KG1 (cell line): ENCODE measurements at regions not wholly inside any gene's neighbourhood (a gene's known extent, or its start where the extent isn't known, plus 50 kb on each side); places are given as distances from the start of the nearest gene placed in this dataset.
"Not testable (repeated sequence)": the region's sequence is repeated elsewhere in the genome, so short reads cannot be mapped to it uniquely, and the experiment has no call there.

Experiments
- DNase-seq: peaks from one replicate; lab custom pipeline; 2025; lab: John Stamatoyannopoulos, UW

DNA sequence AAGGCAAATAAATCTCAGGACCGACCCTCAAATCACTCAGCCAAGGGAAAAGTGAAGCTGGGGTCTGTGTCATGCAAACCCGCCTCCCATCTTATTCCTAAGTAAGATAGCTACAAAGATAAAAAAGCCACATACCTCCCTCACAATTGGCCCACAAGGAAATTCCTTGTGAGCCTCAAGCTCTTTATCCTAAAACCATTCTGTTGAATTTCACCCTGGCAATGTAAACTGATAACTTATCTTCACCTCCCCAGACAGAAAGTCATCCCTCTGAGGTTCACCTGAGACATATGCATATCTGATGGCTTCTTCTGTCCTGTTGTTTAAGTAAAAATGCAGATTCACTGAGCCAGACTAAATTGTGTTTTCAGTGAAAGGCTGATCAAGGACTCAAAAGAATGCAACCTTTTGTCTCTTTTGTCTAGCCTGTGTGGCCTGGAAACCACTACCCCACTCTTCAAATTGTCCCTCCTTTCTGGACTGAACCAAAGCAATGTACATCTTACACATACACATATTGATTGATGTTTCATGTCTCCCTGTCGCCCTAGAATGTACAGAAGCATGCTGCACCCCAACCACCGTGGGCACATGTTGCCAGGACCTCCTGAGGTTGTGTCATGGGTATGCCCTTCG is 91.3 kb downstream of the MFAP3L start:
- DNase-seq: no peak

GRCh38 chr4:169933531-169933930 is 92.7 kb downstream of the MFAP3L start:
- DNase-seq: no peak

- DNase-seq: no peak
Measured at GRCh38 chr4:169931964-169932363, 94.2 kb downstream of the MFAP3L start.

GRCh38 chr4:169930755-169931154 is 95.4 kb downstream of the MFAP3L start:
- not testable (repeated sequence) for DNase-seq

DNA sequence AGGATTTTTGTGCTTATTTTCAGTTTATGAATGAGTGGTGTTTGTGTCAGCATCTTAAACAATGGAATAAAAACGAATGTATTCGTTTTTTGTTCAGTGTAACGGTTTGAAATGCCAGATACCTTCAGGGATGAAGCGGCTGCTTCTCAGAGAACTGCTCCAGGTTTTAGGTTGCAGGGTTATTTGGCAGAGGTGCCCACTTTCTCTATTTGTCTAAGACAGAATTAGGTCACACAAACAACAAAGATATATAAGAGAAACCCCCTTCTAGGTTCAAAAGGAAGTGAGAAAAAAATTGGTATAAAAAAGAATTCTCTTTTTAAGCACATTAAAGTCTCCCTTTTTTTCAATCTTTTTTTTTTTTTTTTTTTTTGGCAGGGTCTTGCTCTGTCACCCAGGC is 98.9 kb downstream of the MFAP3L start:
- DNase-seq: no peak

DNA sequence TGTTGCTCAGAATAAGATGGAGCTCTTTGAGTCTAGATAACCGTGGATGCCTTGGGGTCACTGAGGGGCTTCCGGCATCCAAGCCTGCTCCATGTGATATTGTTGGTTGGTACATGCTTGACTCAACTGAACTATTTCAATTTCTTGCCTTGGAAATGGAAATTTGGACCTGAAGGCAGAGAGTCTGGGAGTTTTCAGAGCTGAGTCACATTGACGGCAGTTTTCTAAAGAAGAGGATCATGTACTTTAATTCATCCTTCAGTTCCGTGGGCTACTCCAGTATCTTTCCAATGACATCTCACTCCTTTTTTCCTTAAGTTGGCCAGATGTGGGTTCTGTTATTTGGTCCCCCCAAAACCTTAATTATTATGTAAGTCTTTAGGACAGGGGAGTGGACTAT is 100.5 kb downstream of the MFAP3L start:
- no peak for DNase-seq

GRCh38 chr4:169922632-169923276 is 103.4 kb downstream of the MFAP3L start:
- DNase-seq: no peak

GRCh38 chr4:169921732-169922131 is 104.5 kb downstream of the MFAP3L start:
- no peak for DNase-seq

DNA sequence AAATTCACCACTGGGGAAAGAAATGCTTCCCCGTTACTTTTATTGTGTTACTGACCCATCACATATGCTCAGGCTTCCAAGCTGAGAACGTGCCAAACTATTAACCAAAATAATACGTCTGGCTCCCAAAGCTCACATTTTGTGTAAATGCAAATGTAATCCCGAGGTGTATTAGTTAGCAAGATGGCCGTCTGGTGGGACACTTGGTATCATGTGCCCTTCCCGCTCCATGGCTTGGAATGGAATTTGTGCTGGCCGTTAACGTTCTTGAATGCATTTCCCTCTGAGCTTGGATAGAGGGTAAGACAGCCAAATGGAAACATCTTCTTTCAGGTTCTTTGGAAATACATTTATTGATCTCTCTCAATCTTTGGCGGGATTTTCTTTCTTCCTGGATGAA is 105.0 kb downstream of the MFAP3L start:
- no peak for DNase-seq

DNA sequence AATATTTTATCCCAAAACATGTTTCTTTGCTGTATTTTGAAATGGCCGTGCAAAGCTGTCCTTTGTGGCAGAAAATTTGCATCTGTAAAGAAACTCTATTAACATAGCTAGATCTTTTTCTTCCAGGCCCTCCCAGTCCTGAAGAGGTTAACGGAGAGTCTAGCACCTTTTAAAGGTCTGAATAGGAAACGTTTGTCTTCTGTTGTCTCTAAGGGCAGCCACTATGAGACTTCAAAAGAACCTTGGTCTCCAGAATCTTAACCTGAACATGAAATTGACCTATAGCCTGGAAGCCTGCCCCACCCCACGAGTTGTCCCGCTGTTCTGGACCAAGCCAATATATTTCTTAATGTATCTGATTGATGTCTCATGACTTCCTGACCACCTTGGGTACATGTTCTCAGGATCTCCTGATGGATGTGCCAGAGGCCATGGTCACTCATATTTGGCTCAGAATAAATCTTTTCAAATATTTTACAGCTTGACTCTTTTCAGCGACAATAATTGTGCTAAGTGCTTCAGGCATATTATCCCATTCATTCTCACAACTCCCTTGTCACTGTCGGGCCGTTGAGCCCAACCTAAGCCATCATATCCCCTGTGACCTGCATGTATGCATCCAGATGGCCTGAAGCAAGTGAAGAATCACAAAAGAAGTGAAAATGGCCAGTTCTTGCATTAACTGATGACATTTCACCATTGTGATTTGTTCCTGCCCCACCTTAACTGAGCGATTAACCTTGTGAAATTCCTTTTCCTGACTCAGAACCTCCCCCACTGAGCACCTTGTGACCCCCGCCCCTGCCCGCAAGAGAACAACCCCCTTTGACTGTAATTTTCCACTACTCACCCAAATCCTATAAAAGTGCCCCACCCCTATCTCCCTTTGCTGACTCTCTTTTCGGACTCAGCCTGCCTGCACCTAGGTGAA is 106.7 kb downstream of the MFAP3L start:
- DNase-seq: not testable (repeated sequence)

GRCh38 chr4:169915545-169915944 is 110.7 kb downstream of the MFAP3L start:
- no peak for DNase-seq

DNA sequence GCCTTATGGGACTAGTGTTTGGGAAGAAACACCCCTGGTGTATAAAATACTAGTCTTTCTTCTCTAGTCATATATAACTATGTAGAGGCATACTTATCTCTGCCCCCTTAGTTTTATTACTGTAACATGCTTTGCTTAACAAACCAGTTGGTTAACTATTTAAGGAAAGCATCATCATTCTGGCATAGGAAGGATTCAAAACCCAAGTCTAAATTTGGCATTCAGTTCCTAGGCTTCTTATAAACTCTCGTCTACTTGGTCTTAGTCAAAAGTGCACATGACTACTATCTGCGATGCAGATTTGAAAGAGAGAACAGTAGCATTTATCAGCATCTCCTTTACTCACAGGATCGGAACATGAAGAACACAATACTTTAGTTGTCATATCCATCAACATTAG is 111.3 kb downstream of the MFAP3L start:
- no peak for DNase-seq

- DNase-seq: no peak
Measured at GRCh38 chr4:169912996-169913395, 113.2 kb downstream of the MFAP3L start.

DNA sequence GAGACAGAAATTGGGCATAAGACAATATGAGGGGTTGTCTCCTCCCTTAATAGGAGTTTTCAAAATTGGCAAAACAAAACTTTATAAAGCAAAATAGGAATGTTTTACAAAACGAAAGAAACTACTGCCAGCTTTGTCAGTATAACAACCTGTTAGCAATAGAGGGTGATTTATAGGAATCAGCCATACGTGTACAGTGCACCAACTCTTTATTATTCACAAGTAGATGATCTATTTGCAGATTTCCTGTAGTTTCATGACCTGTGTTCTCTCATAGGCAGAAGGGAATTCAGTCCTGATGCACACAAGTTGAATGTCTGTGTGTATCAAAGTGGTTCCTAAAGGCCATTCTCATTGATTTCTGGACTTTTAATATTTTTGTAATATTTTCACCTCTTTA is 116.3 kb downstream of the MFAP3L start:
- DNase-seq: no peak

GRCh38 chr4:169909479-169909878 is 116.7 kb downstream of the MFAP3L start:
- DNase-seq: no peak

GRCh38 chr4:169907705-169908104 is 118.5 kb downstream of the MFAP3L start:
- DNase-seq: no peak

DNA sequence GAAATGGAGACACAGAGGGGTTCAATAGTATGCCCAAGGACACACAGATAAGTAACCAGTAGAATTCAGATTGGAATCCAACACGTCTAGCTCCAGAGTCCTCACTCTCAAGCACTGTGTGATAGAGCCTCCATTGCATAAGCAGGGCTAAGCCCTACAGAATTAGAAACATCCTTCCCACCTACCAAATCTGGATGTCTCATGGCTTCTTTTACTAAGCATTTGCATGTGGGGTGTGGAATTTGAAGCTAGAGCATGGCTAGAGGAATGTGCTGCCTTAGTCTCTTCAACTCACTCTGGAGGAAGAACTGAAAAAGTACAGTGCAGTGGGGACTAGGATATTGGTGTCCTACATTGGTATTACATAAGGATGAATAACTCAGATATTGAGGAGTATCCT is 119.4 kb downstream of the MFAP3L start:
- no peak for DNase-seq

GRCh38 chr4:169906104-169906503 is 120.1 kb downstream of the MFAP3L start:
- no peak for DNase-seq

DNA sequence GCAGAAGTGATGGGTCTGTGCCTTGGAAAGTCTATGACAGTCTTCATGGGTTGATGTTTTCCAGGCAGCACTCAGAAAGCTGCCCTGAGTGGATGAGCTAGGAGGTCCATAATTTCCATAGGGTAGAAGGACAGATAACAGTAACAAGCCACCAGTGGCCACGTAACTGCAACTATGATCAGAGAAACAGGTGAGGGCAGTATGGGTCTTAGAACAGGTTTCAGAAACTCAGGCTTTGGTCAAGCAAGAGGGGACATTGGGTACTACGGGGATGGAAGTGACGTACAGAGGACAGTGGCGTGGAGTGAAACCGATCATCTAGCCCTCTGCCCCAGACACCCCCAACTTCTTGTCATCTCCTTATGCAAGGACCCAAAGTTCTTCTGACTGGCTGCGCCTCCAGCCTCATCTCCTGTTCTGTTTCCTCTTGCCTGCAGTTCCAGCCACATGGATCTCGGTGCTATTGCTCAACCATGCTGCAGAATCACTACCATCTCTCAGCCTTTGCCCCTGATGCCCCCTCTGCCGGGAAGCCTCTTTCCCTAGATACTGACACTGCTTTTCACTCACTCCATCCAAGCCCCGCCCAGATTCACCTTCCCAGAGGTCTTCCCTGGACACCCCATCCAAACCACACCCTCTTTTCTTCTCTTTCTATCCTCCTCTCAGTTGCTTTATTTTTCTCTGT is 123.4 kb downstream of the MFAP3L start:
- DNase-seq: no peak

GRCh38 chr4:169900241-169900845 is 125.9 kb downstream of the MFAP3L start:
- no peak for DNase-seq

GRCh38 chr4:169899295-169899694 is 126.9 kb downstream of the MFAP3L start:
- no peak for DNase-seq

DNA sequence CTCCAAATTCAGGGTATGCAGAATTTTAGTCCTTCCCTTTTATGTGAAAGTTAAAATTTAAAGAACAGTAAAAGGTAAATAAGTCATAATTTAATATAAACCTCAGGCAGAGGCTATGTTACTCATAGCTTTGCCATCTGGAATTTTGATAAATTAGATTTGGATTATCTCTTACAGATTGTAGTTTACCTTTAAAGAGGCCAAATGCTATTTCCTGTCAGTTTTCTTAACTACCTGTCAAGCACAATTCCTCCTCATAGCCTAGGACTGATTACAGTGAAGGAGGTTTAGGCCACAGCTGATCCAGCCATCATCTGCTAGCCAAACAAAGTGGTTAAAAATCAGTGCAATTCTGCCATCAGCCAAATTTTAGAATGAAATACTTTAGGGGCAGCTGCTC is 128.1 kb downstream of the MFAP3L start:
- DNase-seq: no peak
